Raji (cell line): ENCODE measurements at regions not wholly inside any gene's neighbourhood (a gene's known extent, or its start where the extent isn't known, plus 50 kb on each side); places are given as distances from the start of the nearest gene placed in this dataset.
A peak's percentile ranks its signal among the peaks of the same experiment; 100 is the strongest.

Experiments used
- POLR2A ChIP-seq: IDR thresholded peaks from 2 replicates; pipeline ENCODE4 v1.6.1; 2011; ENCODE audit warnings: low read depth, low read length, control low read depth; ENCODE audit not compliant: insufficient read depth

GRCh38 chr7:69360913-69361312 lies 237.4 kb upstream of the AUTS2 start:
- no peak for TF ChIP-seq POLR2A

GRCh38 chr7:69363136-69363535 lies 235.1 kb upstream of the AUTS2 start:
- no peak for TF ChIP-seq POLR2A

GRCh38 chr7:69364813-69365643 lies 233.2 kb upstream of the AUTS2 start:
- no peak for TF ChIP-seq POLR2A

- no peak for TF ChIP-seq POLR2A
Measured at GRCh38 chr7:69365651-69366192, 232.6 kb upstream of the AUTS2 start.

GRCh38 chr7:69367780-69368179 lies 230.5 kb upstream of the AUTS2 start:
- TF ChIP-seq POLR2A, result no peak

- TF ChIP-seq POLR2A, result peak; percentile 26; the same call in 1 of the 2 replicates
Measured at GRCh38 chr7:69373171-69374043, 224.9 kb upstream of the AUTS2 start.

GRCh38 chr7:69374044-69374425 lies 224.2 kb upstream of the AUTS2 start:
- TF ChIP-seq POLR2A, result no peak

- TF ChIP-seq POLR2A, result no peak
Measured at GRCh38 chr7:69377191-69377590, 221.1 kb upstream of the AUTS2 start.

GRCh38 chr7:69388452-69389137 lies 209.7 kb upstream of the AUTS2 start:
- no peak for TF ChIP-seq POLR2A

GRCh38 chr7:69389216-69389615 lies 209.1 kb upstream of the AUTS2 start:
- no peak for TF ChIP-seq POLR2A

- no peak for TF ChIP-seq POLR2A
Measured at GRCh38 chr7:69395061-69395714, 203.1 kb upstream of the AUTS2 start.

- no peak for TF ChIP-seq POLR2A
Measured at GRCh38 chr7:69398986-69399385, 199.3 kb upstream of the AUTS2 start.

- TF ChIP-seq POLR2A, result no peak
Measured at GRCh38 chr7:69399401-69399800, 198.9 kb upstream of the AUTS2 start.

- TF ChIP-seq POLR2A, result no peak
Measured at GRCh38 chr7:69402696-69403095, 195.6 kb upstream of the AUTS2 start.

- no peak for TF ChIP-seq POLR2A
Measured at GRCh38 chr7:69403169-69403568, 195.1 kb upstream of the AUTS2 start.
